Mucosa of gallbladder (tissue), 1 donor: ENCODE measurements at regions not wholly inside any gene's neighbourhood (a gene's known extent, or its start where the extent isn't known, plus 50 kb on each side); places are given as distances from the start of the nearest gene placed in this dataset.

Experiments
- DNase-seq: peaks from one replicate; pipeline ENCODE4 v3.0.0-alpha.2; 2020; ENCODE audit warnings: low spot score
- donor health status: DM: no; HTN: no; CAD: no.

GRCh38 chr6:113802779-113803178 is 54.4 kb upstream of the MARCKS start:
- DNase-seq, result no peak

GRCh38 chr6:113805173-113805790 is 51.9 kb upstream of the MARCKS start:
- no peak for DNase-seq

DNA sequence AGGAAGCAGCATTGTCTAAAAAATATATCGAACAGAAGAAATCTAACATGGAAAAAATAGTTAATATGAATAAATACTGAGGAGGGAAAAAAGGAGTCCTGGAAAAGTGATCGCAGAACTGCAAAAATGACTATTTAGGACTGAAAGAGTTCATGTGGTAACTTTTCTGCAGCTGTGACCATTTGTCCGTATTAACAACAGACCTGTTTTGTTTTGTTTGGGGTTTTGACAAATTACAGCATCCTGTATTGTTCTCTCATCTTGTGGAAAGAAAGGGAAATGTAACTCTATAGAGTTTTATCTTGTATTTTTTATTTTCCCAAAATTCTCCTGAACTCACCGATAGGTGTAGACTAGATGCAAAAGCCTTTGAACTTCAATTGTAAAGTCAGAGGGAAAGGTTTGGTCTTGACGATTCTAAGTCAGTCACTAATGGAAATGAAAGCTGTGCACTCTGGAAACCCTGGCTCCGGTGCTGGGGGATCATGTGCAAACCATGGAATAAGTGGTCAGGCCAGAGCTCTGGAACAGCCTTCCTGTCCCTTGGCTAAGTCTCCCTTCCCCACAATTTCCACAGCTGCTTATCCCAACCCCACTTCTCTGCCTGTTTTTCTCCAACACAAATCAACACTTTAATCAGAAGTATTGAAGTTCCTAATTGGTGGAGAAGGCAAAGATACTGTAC is 51.2 kb upstream of the MARCKS start:
- DNase-seq, result no peak
